ENCODE measurements at regions not wholly inside any gene's neighbourhood (a gene's known extent, or its start where the extent isn't known, plus 50 kb on each side); places are given as distances from the start of the nearest gene placed in this dataset.
A peak's percentile ranks its signal among the peaks of the same experiment; 100 is the strongest.

GRCh38 chr9:15086778-15087324, 176.6 kb upstream of the FREM1 start:
- no peak for DNase-seq (ENCODE audit: low spot score)
- H3K9me3 ChIP-seq (ENCODE audit: low read depth): no peaks in the 10 kb centered on the region
- no peak overlapping the region for H2AFZ ChIP-seq
- no peaks in the 10 kb centered on the region for H4K20me1 ChIP-seq (ENCODE audit: insufficient read depth, poor library complexity, severe bottlenecking)
- H3K9me2 ChIP-seq (replicated peaks; ENCODE audit: insufficient read depth): no peaks in the 10 kb centered on the region
- 55% methylated on average over 3 of the region's 3 CpGs for WGBS (ENCODE audit: low lambda C conversion rate, missing lambda C conversion rate)
- TF ChIP-seq EZH2phosphoT487 (IDR thresholded peaks at IDR 0.05; ENCODE audit: low read depth, severe bottlenecking, unreplicated experiment) (no peak), EZH2 (IDR thresholded peaks at IDR 0.05; ENCODE audit: borderline replicate concordance) (no peak)
- TF ChIP-seq, protein P1, sequence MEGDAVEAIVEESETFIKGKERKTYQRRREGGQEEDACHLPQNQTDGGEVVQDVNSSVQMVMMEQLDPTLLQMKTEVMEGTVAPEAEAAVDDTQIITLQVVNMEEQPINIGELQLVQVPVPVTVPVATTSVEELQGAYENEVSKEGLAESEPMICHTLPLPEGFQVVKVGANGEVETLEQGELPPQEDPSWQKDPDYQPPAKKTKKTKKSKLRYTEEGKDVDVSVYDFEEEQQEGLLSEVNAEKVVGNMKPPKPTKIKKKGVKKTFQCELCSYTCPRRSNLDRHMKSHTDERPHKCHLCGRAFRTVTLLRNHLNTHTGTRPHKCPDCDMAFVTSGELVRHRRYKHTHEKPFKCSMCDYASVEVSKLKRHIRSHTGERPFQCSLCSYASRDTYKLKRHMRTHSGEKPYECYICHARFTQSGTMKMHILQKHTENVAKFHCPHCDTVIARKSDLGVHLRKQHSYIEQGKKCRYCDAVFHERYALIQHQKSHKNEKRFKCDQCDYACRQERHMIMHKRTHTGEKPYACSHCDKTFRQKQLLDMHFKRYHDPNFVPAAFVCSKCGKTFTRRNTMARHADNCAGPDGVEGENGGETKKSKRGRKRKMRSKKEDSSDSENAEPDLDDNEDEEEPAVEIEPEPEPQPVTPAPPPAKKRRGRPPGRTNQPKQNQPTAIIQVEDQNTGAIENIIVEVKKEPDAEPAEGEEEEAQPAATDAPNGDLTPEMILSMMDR (IDR thresholded peaks at IDR 0.05; ENCODE audit: poor library complexity): no peak
- peaks cover 4% of the 10 kb centered on the region for H3K4me1 ChIP-seq (ENCODE audit: insufficient read depth)
- peak overlapping the region; percentile 50 for H3K27ac ChIP-seq
- no peaks in the 10 kb centered on the region for H3K36me3 ChIP-seq (replicated peaks; ENCODE audit: insufficient read depth, low read depth)
- H3K79me2 ChIP-seq: no peaks in the 10 kb centered on the region
- H3K4me2 ChIP-seq: no peak overlapping the region
- H3K27me3 ChIP-seq: no peaks in the 10 kb centered on the region
- H3K4me3 ChIP-seq: no peak overlapping the region

- Histone ChIP-seq H2AFZ (no peak overlapping the region), H3K36me3 (replicated peaks; ENCODE audit: insufficient read depth, low read depth) (no peaks in the 10 kb centered on the region), H3K9me2 (replicated peaks; ENCODE audit: insufficient read depth) (no peaks in the 10 kb centered on the region), H3K4me1 (ENCODE audit: insufficient read depth) (peaks cover 4% of the 10 kb centered on the region), H3K4me3 (no peak overlapping the region), H3K79me2 (no peaks in the 10 kb centered on the region), H3K27ac (peak overlapping the region; percentile 50), H3K27me3 (no peaks in the 10 kb centered on the region), H3K9me3 (ENCODE audit: low read depth) (no peaks in the 10 kb centered on the region), H4K20me1 (ENCODE audit: insufficient read depth, poor library complexity, severe bottlenecking) (no peaks in the 10 kb centered on the region), H3K4me2 (no peak overlapping the region)
- 87% methylated on average over 6 of the region's 6 CpGs for WGBS (ENCODE audit: low lambda C conversion rate, missing lambda C conversion rate)
- TF ChIP-seq, protein P1 (IDR thresholded peaks at IDR 0.05; ENCODE audit: poor library complexity): no peak
- no peak for TF ChIP-seq EZH2phosphoT487 (IDR thresholded peaks at IDR 0.05; ENCODE audit: low read depth, severe bottlenecking, unreplicated experiment)
- no peak for TF ChIP-seq EZH2 (IDR thresholded peaks at IDR 0.05; ENCODE audit: borderline replicate concordance)
- no peak for DNase-seq (ENCODE audit: low spot score)
Measured at GRCh38 chr9:15086156-15086763, 176.0 kb upstream of the FREM1 start.

- TF ChIP-seq, protein P1 (IDR thresholded peaks at IDR 0.05; ENCODE audit: poor library complexity): no peak
- TF ChIP-seq EZH2phosphoT487 (IDR thresholded peaks at IDR 0.05; ENCODE audit: low read depth, severe bottlenecking, unreplicated experiment) (no peak), EZH2 (IDR thresholded peaks at IDR 0.05; ENCODE audit: borderline replicate concordance) (no peak)
- 70% methylated on average over 4 of the region's 4 CpGs for WGBS (ENCODE audit: low lambda C conversion rate, missing lambda C conversion rate)
- no peaks in the 10 kb centered on the region for H4K20me1 ChIP-seq (ENCODE audit: insufficient read depth, poor library complexity, severe bottlenecking)
- no peaks in the 10 kb centered on the region for H3K36me3 ChIP-seq (replicated peaks; ENCODE audit: insufficient read depth, low read depth)
- H3K79me2 ChIP-seq: no peaks in the 10 kb centered on the region
- no peak overlapping the region for H3K4me2 ChIP-seq
- DNase-seq (ENCODE audit: low spot score): no peak
- no peaks in the 10 kb centered on the region for H3K9me3 ChIP-seq (ENCODE audit: low read depth)
- no peaks in the 10 kb centered on the region for H3K27me3 ChIP-seq
- peaks cover 10% of the 10 kb centered on the region for H3K4me1 ChIP-seq (ENCODE audit: insufficient read depth)
- H2AFZ ChIP-seq: no peak overlapping the region
- no peak overlapping the region for H3K27ac ChIP-seq
- H3K4me3 ChIP-seq: no peak overlapping the region
- no peaks in the 10 kb centered on the region for H3K9me2 ChIP-seq (replicated peaks; ENCODE audit: insufficient read depth)
Measured at GRCh38 chr9:15081021-15081753, 171.0 kb upstream of the FREM1 start.
